GM19025 (cell line): ENCODE measurements at regions not wholly inside any gene's neighbourhood (a gene's known extent, or its start where the extent isn't known, plus 50 kb on each side); places are given as distances from the start of the nearest gene placed in this dataset.

Experiments
- ATAC-seq: cut with Tn5 transposase; IDR thresholded peaks from one replicate; pipeline ENCODE4 v1.9.1; 2021; ENCODE audit warnings: mild to moderate bottlenecking, low read depth, moderate library complexity; ENCODE audit not compliant: unreplicated experiment

GRCh38 chr6:113732384-113732966 is 124.7 kb upstream of the MARCKS start:
- ATAC-seq = no peak

GRCh38 chr6:113733381-113733780 is 123.8 kb upstream of the MARCKS start:
- no peak for ATAC-seq

DNA sequence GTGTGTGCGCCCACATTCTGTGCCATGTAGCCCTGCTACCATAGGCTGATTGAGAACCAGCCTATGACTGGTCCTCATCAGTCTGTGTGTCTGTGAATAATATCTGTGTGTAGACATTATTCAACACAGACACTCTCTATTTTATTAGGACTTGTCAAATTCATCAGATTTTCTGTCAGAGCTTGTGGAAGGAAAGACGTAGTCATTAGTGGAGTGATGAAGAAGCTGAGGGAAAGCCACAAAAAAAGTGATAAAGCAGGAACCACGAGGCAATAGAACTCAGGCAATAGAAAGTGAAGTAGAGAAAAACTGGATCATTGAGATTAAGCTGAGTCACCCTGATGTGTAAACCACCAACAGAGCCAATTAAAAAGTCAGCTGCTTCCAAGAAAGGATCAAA is 122.2 kb upstream of the MARCKS start:
- no peak for ATAC-seq

- no peak for ATAC-seq
Measured at GRCh38 chr6:113735491-113735890, 121.7 kb upstream of the MARCKS start.

GRCh38 chr6:113736978-113737377 is 120.2 kb upstream of the MARCKS start:
- no peak for ATAC-seq

DNA sequence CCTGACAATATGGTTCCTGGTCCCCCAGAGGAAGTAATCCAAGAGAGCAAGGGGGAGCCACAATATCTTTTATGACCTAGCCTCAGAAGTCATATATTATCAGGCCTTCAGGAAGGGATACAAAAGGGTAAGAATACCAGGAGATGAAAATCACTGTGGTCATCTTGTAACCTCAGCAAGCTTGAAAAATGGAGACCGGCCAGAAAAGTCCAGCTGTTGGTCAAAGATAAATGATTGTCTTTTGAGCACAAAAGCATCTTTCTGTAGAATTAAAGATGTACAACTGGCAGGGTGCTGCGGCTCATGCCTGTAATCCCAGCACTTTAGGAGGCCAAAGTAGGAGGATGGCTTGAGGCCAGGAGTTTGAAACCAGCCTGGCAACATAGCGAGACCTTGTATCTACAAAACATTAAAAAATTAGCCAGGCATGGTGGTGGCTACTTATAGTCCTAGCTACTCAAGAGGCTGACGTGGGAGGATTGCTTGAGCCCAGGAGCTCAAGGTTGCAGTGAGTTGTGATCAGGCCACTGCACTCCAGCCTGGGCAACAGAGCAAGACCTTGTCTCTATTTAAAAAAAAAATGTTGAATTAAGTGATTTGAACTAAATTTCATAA is 118.0 kb upstream of the MARCKS start:
- no peak for ATAC-seq

- no peak for ATAC-seq
Measured at GRCh38 chr6:113741651-113742050, 115.5 kb upstream of the MARCKS start.

DNA sequence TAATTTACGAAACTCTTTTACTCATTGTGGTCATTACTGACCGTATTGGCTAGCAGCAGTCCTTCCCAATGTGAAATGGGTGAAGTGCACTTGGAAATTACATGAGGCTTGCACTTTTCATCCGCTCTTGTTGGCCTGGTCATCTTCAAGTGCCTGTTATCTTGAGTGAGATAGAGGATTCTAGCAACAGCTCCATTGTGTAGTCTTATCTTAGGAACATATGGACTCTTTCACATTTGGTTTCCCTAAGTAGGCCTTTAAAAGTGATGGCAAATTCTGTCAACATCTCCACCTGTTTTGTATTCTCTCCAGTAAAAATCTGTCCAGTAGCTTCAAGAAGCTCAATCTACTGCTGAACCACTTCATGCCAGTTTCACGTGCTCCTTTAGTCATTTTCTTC is 114.8 kb upstream of the MARCKS start:
- no peak for ATAC-seq

GRCh38 chr6:113744861-113745260 is 112.3 kb upstream of the MARCKS start:
- ATAC-seq = no peak

DNA sequence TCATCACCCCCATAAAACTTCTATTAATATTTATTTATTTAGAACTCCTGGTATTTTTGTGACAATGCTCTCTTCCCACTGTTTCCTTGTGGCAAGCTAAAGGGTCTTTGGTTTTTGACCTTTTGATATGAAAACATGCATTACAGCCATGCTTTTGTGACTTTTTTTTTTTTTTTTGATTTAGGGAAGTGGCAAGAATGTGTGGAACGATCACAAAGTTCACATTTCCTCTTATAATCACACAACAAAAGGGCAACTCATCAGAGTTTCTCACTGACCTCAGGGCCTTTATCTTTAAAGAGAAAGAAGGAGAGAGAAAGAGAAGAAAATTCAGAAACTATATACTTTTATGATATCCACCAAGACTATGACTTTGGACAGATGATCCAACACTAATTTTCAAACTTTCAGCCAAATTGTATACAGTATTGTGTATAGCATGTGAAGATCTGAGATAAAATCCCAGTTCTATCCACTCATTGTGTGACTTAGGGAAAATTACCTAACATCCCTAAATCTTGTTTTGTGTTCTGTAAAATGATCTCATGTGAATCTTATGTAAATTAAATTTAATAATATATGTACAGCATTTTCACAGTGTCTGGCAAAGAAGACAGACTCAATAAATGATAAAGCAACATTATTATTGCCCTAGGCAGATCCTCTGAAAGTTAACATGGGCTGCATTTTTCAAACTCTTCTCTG is 106.8 kb upstream of the MARCKS start:
- ATAC-seq = no peak

DNA sequence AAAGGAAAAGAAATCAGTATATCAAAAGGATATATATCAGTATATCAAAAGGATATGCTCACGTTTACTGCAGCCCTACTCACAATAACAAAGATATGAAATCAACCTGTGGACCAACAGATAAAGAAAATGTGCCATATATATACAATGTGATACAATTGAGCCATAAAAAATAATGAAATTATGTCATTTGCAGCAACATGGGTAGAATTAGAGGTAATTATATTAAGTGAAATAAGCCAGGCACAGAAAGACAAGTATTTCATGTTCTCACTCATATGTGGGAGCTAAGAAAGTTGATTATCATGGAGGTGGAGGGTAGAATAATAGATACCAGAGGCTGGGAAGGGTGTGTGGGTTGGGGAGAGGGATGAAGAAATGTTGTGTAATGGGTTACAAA is 102.9 kb upstream of the MARCKS start:
- no peak for ATAC-seq

DNA sequence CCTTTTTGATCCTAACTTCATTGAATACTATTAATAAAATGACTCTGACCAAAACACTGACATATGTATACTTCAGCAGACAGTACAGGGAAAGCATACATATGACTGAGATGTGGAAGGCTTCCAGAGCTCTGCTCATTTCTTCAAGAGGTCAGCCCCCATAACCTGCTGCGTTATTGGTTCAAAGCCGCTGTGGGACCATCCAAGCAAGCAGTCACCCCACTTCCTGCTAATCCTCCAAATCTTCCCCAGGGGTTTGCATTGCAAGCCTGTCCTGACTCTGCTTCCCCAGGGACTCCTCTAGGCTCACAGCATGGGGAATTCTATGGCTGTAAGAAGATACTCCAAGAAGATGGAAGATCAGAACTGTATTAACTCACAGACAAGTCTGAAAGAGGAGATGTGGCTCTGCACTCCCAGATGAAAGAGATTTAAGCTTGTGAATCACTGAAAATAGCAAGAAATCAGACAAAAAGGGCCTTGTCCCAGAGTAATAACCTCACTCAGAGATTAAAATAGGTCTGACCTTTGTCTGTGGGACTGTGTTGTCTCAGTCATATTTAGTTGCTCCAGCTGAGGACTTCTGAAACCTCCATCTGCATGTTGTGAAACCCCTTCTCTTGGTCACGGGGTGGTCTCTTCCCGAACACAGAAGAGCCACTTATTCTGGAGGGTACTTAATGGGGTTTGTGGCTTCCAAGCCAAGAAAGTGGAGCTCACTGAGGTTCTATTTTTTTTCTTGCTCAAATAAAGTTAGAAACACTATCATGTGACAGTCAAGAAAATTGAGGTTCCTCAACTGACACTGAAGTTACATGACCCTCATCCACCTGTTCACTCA is 101.5 kb upstream of the MARCKS start:
- ATAC-seq = peak; percentile 77

- no peak for ATAC-seq
Measured at GRCh38 chr6:113756290-113756665, 100.9 kb upstream of the MARCKS start.

DNA sequence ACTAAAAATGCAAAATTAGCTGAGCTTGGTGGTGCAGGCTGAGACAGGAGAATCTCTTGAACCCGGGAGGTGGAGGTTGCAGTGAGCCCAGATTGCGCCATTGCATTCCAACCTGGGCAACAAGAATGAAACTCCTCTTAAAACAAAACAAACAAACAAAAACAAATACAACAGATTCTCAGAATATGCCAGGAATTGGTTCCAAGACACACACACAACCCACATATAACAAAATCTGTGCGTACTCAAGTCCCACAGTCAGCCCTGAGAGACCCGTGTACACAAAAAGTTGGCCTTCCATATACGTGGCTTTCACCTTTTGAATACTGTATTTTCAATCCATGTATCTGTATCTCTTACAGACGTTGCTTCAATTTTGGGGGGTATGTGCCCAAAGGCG is 98.9 kb upstream of the MARCKS start:
- no peak for ATAC-seq

GRCh38 chr6:113758826-113759574 is 98.1 kb upstream of the MARCKS start:
- no peak for ATAC-seq

- ATAC-seq = no peak
Measured at GRCh38 chr6:113762641-113763040, 94.5 kb upstream of the MARCKS start.

DNA sequence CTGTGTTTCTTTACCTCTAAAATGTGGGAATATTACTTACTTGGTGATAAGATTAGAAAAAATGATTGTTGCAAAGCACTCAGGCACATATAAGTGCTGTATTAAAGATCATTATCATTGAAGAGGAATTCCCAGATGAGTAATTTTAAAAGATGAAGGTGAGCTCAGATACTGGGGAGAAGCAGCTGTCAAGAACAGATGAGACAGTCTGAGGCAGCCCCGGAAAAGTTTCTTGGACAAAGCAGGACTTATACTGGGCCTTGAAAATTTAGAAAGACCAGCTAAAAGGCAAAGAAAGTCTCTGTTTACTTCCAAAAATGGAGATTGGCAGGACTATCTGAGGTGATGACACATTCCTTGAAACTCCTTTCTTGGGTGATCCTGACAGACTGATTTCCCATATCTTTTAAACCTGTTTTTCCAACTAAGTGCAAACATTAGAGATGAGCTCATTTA is 93.8 kb upstream of the MARCKS start:
- ATAC-seq = no peak

DNA sequence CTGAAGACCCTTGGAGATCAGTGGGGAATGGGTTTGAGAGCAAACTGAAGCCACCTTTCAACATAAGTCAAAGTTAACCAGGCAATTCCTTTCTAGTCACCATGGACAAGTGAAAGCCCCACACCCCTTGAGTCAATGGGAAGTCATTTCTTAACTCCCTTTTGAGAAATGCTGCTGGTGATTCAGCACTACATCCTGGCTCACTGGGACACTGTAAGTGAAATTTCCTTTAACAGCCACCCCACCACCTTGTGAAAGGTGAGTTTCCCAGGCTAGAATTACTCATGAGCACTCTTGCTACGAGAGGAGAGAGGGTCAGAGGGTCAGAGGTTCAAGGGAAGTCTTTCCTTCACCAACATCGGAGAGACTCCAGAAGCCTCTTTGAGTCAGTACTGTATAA is 93.3 kb upstream of the MARCKS start:
- no peak for ATAC-seq

DNA sequence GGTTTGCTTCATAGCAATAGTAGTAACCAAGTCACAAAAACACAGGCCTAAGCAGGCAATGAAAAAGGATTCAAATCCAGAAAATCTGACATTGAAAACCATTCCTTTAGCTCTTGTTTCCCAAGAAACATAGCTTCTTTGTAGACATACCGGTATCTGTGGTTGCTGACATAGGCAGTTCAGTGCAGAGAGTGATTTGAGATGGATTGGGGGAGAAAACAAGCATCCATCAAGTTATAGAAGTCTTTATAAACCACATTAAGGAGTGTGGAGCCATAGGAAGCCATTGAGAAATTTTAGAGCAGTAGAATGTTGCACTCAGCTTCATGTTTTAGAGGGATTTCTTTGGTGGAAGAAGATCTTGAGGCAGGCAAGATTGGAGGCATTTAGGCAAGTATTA is 91.2 kb upstream of the MARCKS start:
- no peak for ATAC-seq

GRCh38 chr6:113767985-113768384 is 89.2 kb upstream of the MARCKS start:
- ATAC-seq = no peak
